HG02798 (cell line): ENCODE measurements at regions not wholly inside any gene's neighbourhood (a gene's known extent, or its start where the extent isn't known, plus 50 kb on each side); places are given as distances from the start of the nearest gene placed in this dataset.

Experiments
- ATAC-seq: cut with Tn5 transposase; IDR thresholded peaks from one replicate; pipeline ENCODE4 v1.9.1; 2021; ENCODE audit warnings: mild to moderate bottlenecking; ENCODE audit not compliant: unreplicated experiment, poor library complexity

DNA sequence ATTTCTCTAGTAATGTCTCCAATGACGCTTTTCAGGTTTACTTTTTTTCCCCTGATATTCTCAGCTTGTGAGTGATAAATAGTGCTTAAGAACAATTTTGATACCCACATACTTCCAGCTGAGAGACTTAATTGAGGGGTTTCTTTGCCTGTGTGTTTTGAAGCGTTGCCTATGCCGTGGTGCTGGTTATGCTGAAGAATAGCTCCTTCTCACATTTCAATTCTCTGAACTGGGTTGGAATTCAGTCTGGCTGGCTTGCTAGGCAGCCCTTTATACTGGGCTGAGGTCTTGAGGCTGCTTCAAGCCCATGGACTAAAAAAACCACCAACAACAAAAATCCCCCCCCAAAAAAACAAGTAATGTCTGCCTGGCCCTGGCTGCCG lies 87.4 kb downstream of the CHST2 start:
- ATAC-seq: peak; percentile 28

DNA sequence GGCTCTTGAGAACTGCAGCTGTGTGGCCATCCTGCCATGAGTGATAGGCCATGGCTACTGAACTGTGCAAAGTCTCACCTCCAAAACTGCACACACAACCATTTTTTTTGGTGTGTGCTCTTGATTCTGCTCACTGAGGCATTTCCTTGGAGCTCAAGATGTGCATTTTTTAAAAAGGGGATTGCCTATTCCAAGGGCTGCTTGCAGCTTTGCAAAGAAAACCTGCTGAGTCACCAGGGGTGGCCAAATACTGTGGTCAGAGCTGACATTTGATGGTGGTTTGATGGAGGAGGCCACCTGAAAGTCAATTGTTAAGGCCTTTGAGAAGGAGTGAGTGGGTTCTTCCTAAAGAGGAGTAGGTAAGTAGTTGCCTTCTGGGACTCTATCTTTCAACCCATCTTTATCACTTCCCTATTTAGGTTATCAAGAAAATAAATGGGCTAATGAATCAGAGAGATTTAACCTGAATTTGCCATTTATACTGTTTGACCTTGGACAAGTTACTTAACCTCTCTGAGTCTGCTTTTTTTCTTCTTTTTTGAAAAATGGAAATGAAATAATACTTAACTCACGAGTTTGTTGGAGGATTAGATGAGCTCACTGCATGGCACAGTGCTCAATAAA lies 87.9 kb downstream of the CHST2 start:
- ATAC-seq: peak; percentile 87

DNA sequence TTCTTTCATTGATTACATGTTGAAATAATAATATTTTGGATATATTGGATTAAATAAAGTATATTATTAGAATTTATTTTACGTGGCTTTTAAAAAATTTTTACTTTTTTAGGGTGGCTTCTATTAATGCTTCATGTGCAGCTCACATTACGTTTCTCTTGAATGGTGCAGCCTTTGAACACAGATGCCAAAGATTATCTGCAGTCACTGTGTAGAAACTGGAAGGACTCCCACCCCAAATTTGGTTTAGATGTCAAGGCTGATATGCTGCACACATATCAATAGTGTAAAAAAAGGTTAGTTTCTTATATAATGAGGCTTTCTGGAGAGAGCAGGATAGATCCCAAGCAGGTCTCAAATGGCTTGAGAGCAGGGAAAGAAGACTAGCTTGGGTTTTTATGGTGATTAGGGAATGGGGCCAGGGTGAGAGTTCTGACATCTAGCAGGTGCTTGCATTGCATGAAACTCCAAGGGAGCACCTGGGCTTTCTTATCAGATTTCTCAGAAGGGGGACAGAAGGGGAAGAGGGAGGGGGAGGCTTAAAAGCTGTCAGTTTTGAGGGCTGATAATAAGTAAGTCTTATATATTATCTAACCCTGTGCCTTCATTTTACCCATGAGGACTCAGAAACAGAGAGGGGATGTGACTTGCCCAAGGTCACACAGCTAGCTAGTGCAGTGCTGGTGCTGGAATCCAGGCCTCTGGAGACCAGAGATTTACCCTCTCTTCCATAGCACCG lies 89.6 kb downstream of the CHST2 start:
- ATAC-seq: no peak

DNA sequence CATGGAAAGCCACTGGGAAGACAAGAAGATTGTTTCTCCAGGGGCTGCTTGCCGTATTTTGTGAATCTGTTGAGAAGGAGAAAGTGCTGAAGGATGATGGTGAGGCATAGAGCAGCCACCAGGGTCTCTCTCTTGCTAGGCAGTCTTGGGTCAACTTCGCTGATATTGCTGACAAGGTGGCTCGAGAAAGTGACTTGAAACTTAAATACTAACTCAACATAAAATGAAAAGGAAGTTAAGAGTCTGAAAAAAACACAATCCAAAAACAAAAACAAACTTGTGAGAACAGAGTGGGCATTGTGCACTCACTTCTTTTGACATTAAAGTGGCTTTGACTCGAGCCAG lies 90.1 kb downstream of the CHST2 start:
- no peak for ATAC-seq

DNA sequence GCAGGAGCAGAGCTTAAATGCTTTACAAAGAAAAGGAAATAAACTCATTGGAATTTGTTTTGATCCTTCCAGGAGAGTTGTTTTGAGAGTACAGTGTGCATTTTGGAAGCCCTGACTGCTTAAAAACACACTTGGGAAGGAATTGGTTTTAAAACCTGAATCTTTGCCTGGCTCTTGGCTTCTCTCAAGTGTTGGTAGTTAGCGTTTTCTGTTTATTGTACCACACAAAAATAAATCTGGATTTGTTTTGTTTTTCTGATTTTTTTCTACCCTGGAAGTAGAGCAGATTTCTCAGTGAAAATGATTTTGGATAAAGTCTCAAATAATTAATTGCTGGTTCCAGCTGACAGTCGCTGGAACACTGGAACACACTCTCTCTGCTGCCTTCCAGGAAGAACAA lies 90.6 kb downstream of the CHST2 start:
- ATAC-seq: no peak

DNA sequence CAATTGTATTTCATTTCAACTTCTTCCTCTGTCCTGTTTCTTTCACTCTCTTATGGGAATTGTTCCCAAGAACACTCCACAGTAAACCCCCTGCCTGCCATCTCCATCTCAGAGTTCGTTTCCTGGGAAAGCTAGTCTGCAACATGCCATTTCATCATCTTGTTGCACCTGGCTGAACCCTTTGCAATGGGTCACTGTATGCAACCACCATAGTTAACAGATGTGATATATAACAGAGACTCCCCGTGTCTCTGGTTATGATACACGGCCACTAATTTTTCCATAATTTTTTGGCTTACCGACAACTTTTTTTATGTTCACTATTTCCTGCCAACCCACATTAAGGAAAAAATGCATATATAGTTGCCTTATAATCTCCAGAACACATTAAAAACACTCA lies 95.5 kb downstream of the CHST2 start:
- ATAC-seq: no peak
